CD4-positive, CD25-positive, alpha-beta regulatory T cell (primary cell): ENCODE measurements at regions not wholly inside any gene's neighbourhood (a gene's known extent, or its start where the extent isn't known, plus 50 kb on each side); places are given as distances from the start of the nearest gene placed in this dataset.

ENCODE experiments used
- ATAC-seq, 2 donors: fragments of 150-1000 bp; cut with Tn5 transposase; one replicate each; pipeline ENCODE4 v1.10.0; 2021; ENCODE audit warnings: low read depth in 2 of 2, moderate number of reproducible peaks in 2 of 2, moderate library complexity in 1 of 2
- DNase-seq, 3 donors: peaks; one replicate each; pipeline versions ENCODE4 v3.0.0 to v3.0.0-alpha.2; 2012 to 2022; ENCODE audit warnings: mixed read lengths in 1 of 3
- H3K27ac ChIP-seq: one replicate; pipeline ENCODE4 v1.7.0; 2013; ENCODE audit warnings: mild to moderate bottlenecking, low read length; ENCODE audit not compliant: insufficient read depth, poor library complexity, severe bottlenecking
- H3K27me3 ChIP-seq: one replicate; pipeline ENCODE4 v1.7.0; 2013; ENCODE audit warnings: low read length; ENCODE audit not compliant: control insufficient read depth, insufficient read depth
- H3K36me3 ChIP-seq: one replicate; pipeline ENCODE4 v1.7.0; 2013; ENCODE audit warnings: mild to moderate bottlenecking, low read length, moderate library complexity; ENCODE audit not compliant: control insufficient read depth, insufficient read depth
- H3K4me1 ChIP-seq: 2 replicates; pipeline ENCODE4 v1.7.0; 2013; ENCODE audit warnings: mild to moderate bottlenecking, low read length; ENCODE audit not compliant: insufficient read depth, control insufficient read depth, poor library complexity, severe bottlenecking
- H3K4me3 ChIP-seq: one replicate; pipeline ENCODE4 v1.7.0; 2013; ENCODE audit warnings: low read depth, mild to moderate bottlenecking, low read length, moderate library complexity
- H3K9me3 ChIP-seq, 2 experiments: 1 replicate in 1 of 2; 2 replicates in 1 of 2; pipeline ENCODE4 v1.7.0; 2013; ENCODE audit warnings: low read length in 2 of 2, mild to moderate bottlenecking in 1 of 2, moderate library complexity in 1 of 2; ENCODE audit not compliant: control insufficient read depth in 2 of 2
- H3K27ac Mint-ChIP-seq, 3 donors: one replicate each; pipeline ENCODE4 v1.8.0; 2020 to 2022; ENCODE audit warnings: mild to moderate bottlenecking in 3 of 3, mixed read lengths in 3 of 3, moderate library complexity in 2 of 3
- H3K27me3 Mint-ChIP-seq: one replicate; pipeline ENCODE4 v1.8.0; 2022; ENCODE audit warnings: mild to moderate bottlenecking, mixed read lengths
- H3K36me3 Mint-ChIP-seq: one replicate; pipeline ENCODE4 v1.8.0; 2020; ENCODE audit warnings: mixed read lengths
- H3K4me1 Mint-ChIP-seq, 4 donors: one replicate each; pipeline ENCODE4 v1.8.0; 2020 to 2022; ENCODE audit warnings: mixed read lengths in 4 of 4, mild to moderate bottlenecking in 1 of 4
- H3K4me3 Mint-ChIP-seq, 4 donors: one replicate each; pipeline ENCODE4 v1.8.0; 2020 to 2022; ENCODE audit warnings: mild to moderate bottlenecking in 4 of 4, mixed read lengths in 4 of 4, moderate library complexity in 3 of 4
- H3K9me3 Mint-ChIP-seq, 7 donors: one replicate each; pipeline ENCODE4 v1.8.0; 2020 to 2022; ENCODE audit warnings: mixed read lengths in 7 of 7, mild to moderate bottlenecking in 3 of 7, moderate library complexity in 2 of 7

GRCh38 chr1:110746644-110747259 is 72.0 kb upstream of the KCNA3 start:
- Mint-ChIP-seq H3K4me3 (no peak overlapping the region), H3K4me1 (no peaks in the 10 kb centered on the region), H3K9me3 (peaks cover 0 to 13% (median 3%) of the 10 kb centered on the region in 7 donors), H3K36me3 (no peaks in the 10 kb centered on the region), H3K27ac (peak overlapping the region in 1 of 3 donors; percentile 89), H3K27me3 (peaks cover 44% of the 10 kb centered on the region)
- H3K27ac ChIP-seq = no peak overlapping the region
- no peaks in the 10 kb centered on the region for H3K4me1 ChIP-seq
- peak; percentile 25 to 61 (median 55) for DNase-seq
- ATAC-seq = no peak
- peaks cover 19% of the 10 kb centered on the region for H3K27me3 ChIP-seq
- H3K36me3 ChIP-seq = no peaks in the 10 kb centered on the region
- H3K4me3 ChIP-seq = no peak overlapping the region
- H3K9me3 ChIP-seq = no peaks in the 10 kb centered on the region

DNA sequence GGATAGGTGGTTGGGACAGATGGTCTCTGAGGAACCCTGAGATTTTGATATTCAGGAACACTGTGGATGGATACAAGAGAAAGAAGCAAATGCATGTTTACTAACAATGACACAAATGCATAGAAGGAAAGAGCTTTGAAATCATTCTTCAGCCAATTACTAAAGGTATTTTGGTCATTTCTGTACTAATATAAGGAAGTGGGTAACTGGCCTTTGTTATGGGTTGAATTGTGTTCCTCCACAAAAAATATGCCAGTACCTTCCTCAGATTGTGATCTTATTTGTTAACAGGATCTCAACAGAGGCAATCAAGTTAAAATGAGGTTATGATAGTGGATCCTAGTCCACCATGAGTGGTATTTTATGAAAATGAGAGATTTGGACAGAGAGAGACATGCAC is 68.7 kb upstream of the KCNA3 start:
- no peaks in the 10 kb centered on the region for H3K36me3 ChIP-seq
- H3K9me3 Mint-ChIP-seq = peaks cover 0 to 13% (median 3%) of the 10 kb centered on the region in 7 donors
- no peaks in the 10 kb centered on the region for H3K9me3 ChIP-seq
- no peak overlapping the region for H3K4me3 Mint-ChIP-seq
- ATAC-seq (no peak), DNase-seq (no peak)
- no peaks in the 10 kb centered on the region for H3K4me1 Mint-ChIP-seq
- H3K4me1 ChIP-seq = no peaks in the 10 kb centered on the region
- H3K27me3 ChIP-seq = peaks cover 18% of the 10 kb centered on the region
- no peaks in the 10 kb centered on the region for H3K36me3 Mint-ChIP-seq
- no peak overlapping the region for H3K27ac Mint-ChIP-seq
- H3K27me3 Mint-ChIP-seq = peaks cover 24% of the 10 kb centered on the region
- H3K27ac ChIP-seq = no peak overlapping the region
- H3K4me3 ChIP-seq = no peak overlapping the region

DNA sequence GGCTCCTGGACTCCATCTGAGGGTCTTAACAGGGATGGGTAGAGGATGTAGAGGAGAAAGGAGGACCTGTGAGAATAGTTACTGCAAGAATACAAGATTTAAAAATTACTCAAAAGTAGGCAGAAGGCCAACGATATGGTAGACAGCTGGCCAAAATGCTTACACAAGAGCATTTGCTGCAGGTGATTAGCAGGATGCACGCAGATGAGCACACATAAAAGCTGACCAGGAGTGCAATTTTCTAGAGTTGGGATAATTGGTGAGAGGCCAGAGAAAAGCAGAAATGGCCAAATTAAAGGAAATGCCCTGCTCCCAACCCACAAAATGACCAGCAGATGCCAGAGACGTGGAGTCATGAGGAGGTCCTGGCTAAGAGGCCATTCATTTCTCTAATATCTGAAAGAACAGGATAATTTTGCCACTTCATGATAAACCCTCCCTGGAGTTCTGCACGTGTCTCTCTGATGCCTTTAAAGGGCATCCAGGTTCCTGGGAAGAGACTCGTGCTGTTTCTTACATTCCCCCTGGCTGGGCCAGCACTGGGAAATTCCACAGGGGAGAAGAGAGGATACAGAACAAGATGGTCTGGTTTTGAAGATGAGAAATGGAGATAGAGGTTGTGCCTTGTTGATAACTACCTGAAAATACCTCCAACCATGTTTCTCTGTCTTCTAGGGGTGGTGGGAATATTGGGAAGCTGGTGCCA is 62.3 kb upstream of the KCNA3 start:
- no peaks in the 10 kb centered on the region for H3K4me1 ChIP-seq
- Mint-ChIP-seq H3K27ac (no peak overlapping the region), H3K27me3 (peaks cover 22% of the 10 kb centered on the region), H3K36me3 (no peaks in the 10 kb centered on the region), H3K9me3 (peaks cover 0 to 2% (median 0%) of the 10 kb centered on the region in 7 donors), H3K4me3 (no peak overlapping the region), H3K4me1 (no peaks in the 10 kb centered on the region)
- no peaks in the 10 kb centered on the region for H3K36me3 ChIP-seq
- H3K27ac ChIP-seq = no peak overlapping the region
- H3K27me3 ChIP-seq = no peaks in the 10 kb centered on the region
- no peak for ATAC-seq
- H3K9me3 ChIP-seq = no peaks in the 10 kb centered on the region
- no peak for DNase-seq
- H3K4me3 ChIP-seq = no peak overlapping the region

DNA sequence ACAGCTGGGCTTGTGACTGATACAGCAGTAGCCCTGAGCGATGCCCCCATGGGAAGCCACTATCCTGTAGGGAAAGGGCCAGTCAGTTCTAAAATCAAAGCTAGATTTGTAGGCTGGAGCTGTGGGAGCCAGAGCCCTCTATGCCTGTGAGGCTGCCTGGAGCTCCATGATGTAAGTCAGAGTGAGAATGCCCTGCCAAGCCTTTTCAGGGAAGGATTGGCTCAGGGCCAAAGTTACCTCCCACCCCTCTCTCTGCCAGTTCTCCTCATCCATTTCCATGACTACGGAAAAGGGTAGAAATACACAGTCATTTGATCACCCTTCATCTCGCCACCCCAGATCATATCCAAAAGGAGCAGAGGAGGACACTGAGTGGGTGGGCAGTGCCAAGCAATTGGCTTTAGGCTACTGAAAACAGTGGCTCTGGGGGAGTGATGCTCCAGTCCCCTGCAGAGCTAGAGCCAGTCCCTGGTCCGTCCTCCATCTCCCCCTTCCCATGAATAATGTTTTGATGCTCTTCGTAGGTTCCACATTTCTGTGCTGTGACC is 59.5 kb upstream of the KCNA3 start:
- no peaks in the 10 kb centered on the region for H3K4me1 Mint-ChIP-seq
- DNase-seq = no peak
- H3K9me3 ChIP-seq = no peaks in the 10 kb centered on the region
- no peaks in the 10 kb centered on the region for H3K27me3 ChIP-seq
- no peak overlapping the region for H3K27ac Mint-ChIP-seq
- peaks cover 0 to 2% (median 0%) of the 10 kb centered on the region in 7 donors for H3K9me3 Mint-ChIP-seq
- H3K27ac ChIP-seq = no peak overlapping the region
- H3K4me3 Mint-ChIP-seq = no peak overlapping the region
- no peaks in the 10 kb centered on the region for H3K36me3 Mint-ChIP-seq
- peaks cover 34% of the 10 kb centered on the region for H3K27me3 Mint-ChIP-seq
- no peak overlapping the region for H3K4me3 ChIP-seq
- ATAC-seq = no peak
- no peaks in the 10 kb centered on the region for H3K36me3 ChIP-seq
- no peaks in the 10 kb centered on the region for H3K4me1 ChIP-seq

- H3K36me3 ChIP-seq = no peaks in the 10 kb centered on the region
- no peaks in the 10 kb centered on the region for H3K9me3 ChIP-seq
- H3K27me3 Mint-ChIP-seq = peaks cover 38% of the 10 kb centered on the region
- H3K9me3 Mint-ChIP-seq = peaks cover 0 to 3% (median 0%) of the 10 kb centered on the region in 7 donors
- no peaks in the 10 kb centered on the region for H3K27me3 ChIP-seq
- no peak overlapping the region for H3K4me3 Mint-ChIP-seq
- no peak for ATAC-seq
- H3K4me1 Mint-ChIP-seq = peaks cover 16 to 20% (median 17%) of the 10 kb centered on the region in 4 donors
- H3K4me3 ChIP-seq = no peak overlapping the region
- peaks cover 11% of the 10 kb centered on the region for H3K4me1 ChIP-seq
- no peak for DNase-seq
- no peak overlapping the region for H3K27ac Mint-ChIP-seq
- no peak overlapping the region for H3K27ac ChIP-seq
- H3K36me3 Mint-ChIP-seq = no peaks in the 10 kb centered on the region
Observed at GRCh38 chr1:110731529-110731928, 56.8 kb upstream of the KCNA3 start.

- no peak overlapping the region for H3K27ac Mint-ChIP-seq
- no peak for DNase-seq
- Histone ChIP-seq H3K4me3 (no peak overlapping the region), H3K36me3 (no peaks in the 10 kb centered on the region), H3K27me3 (no peaks in the 10 kb centered on the region), H3K4me1 (peaks cover 13% of the 10 kb centered on the region), H3K27ac (no peak overlapping the region), H3K9me3 (no peaks in the 10 kb centered on the region)
- H3K36me3 Mint-ChIP-seq = no peaks in the 10 kb centered on the region
- H3K4me1 Mint-ChIP-seq = peaks cover 20 to 28% (median 27%) of the 10 kb centered on the region in 4 donors
- ATAC-seq = no peak
- peaks cover 27% of the 10 kb centered on the region for H3K27me3 Mint-ChIP-seq
- peaks cover 0 to 2% (median 0%) of the 10 kb centered on the region in 7 donors for H3K9me3 Mint-ChIP-seq
- H3K4me3 Mint-ChIP-seq = no peak overlapping the region
Observed at GRCh38 chr1:110728388-110729001, 53.8 kb upstream of the KCNA3 start.

GRCh38 chr1:110727246-110727645 is 52.5 kb upstream of the KCNA3 start:
- Histone ChIP-seq H3K27ac (peak overlapping the region; percentile 1), H3K4me1 (peaks cover 13% of the 10 kb centered on the region), H3K36me3 (no peaks in the 10 kb centered on the region), H3K27me3 (no peaks in the 10 kb centered on the region), H3K9me3 (no peaks in the 10 kb centered on the region), H3K4me3 (peak overlapping the region; percentile 61)
- no peak for ATAC-seq
- H3K4me1 Mint-ChIP-seq = peaks cover 20 to 28% (median 27%) of the 10 kb centered on the region in 4 donors
- peak overlapping the region; percentile 2 to 90 (median 88) for H3K27ac Mint-ChIP-seq
- DNase-seq = no peak
- peaks cover 0 to 1% (median 0%) of the 10 kb centered on the region in 7 donors for H3K9me3 Mint-ChIP-seq
- H3K4me3 Mint-ChIP-seq = peak overlapping the region; percentile 56 to 75 (median 62)
- H3K36me3 Mint-ChIP-seq = no peaks in the 10 kb centered on the region
- H3K27me3 Mint-ChIP-seq = peaks cover 20% of the 10 kb centered on the region
